ENCODE measurements at regions not wholly inside any gene's neighbourhood (a gene's known extent, or its start where the extent isn't known, plus 50 kb on each side); places are given as distances from the start of the nearest gene placed in this dataset.

GRCh38 chr1:222163895-222164294 is 384.0 kb downstream of the HHIPL2 start:
- DNase-seq (ENCODE audit: low spot score in 2 of 2) = no peak
- 27 to 40% methylated on average over 2 of the region's 2 CpGs for WGBS, 2 donors
- H3K4me3 ChIP-seq (ENCODE audit: low read depth, poor library complexity, severe bottlenecking) = no peak overlapping the region
- no peak for TF ChIP-seq CTCF (IDR thresholded peaks at IDR 0.05)
- no peak for TF ChIP-seq POLR2A (IDR thresholded peaks at IDR 0.05)
- intact Hi-C loops (cut with DNase I; ENCODE audit: low total_unique reads) = no loop called here

- DNase-seq (ENCODE audit: low spot score in 2 of 2) = no peak
- WGBS, 2 donors = 43 to 48% methylated on average over 3 of the region's 3 CpGs
- intact Hi-C loops (cut with DNase I; ENCODE audit: low total_unique reads) = no loop called here
- TF ChIP-seq CTCF (IDR thresholded peaks at IDR 0.05) (no peak), POLR2A (IDR thresholded peaks at IDR 0.05) (no peak)
- no peak overlapping the region for H3K4me3 ChIP-seq (ENCODE audit: low read depth, poor library complexity, severe bottlenecking)
Observed at GRCh38 chr1:222161676-222162075, 386.2 kb downstream of the HHIPL2 start.

- 96 to 100% methylated on average over 1 of the region's 1 CpG for WGBS, 2 donors
- no peak for DNase-seq (ENCODE audit: low spot score in 2 of 2)
- TF ChIP-seq CTCF (IDR thresholded peaks at IDR 0.05) (no peak), POLR2A (IDR thresholded peaks at IDR 0.05) (no peak)
- H3K4me3 ChIP-seq (ENCODE audit: low read depth, poor library complexity, severe bottlenecking) = no peak overlapping the region
- intact Hi-C loops (cut with DNase I; ENCODE audit: low total_unique reads) = no loop called here
Observed at GRCh38 chr1:222157612-222158011, 390.3 kb downstream of the HHIPL2 start.

- WGBS, 2 donors = 46 to 54% methylated on average over 1 of the region's 1 CpG
- TF ChIP-seq CTCF (IDR thresholded peaks at IDR 0.05) (no peak), POLR2A (IDR thresholded peaks at IDR 0.05) (no peak)
- intact Hi-C loops (cut with DNase I; ENCODE audit: low total_unique reads) = no loop called here
- H3K4me3 ChIP-seq (ENCODE audit: low read depth, poor library complexity, severe bottlenecking) = no peak overlapping the region
- no peak for DNase-seq (ENCODE audit: low spot score in 2 of 2)
Observed at GRCh38 chr1:222140206-222140605, 398.3 kb upstream of the DUSP10 start.

- intact Hi-C loops (cut with DNase I; ENCODE audit: low total_unique reads) = no loop called here
- no peak overlapping the region for H3K4me3 ChIP-seq (ENCODE audit: low read depth, poor library complexity, severe bottlenecking)
- no peak for TF ChIP-seq POLR2A (IDR thresholded peaks at IDR 0.05)
- TF ChIP-seq CTCF (IDR thresholded peaks at IDR 0.05) = no peak
- no peak for DNase-seq (ENCODE audit: low spot score in 2 of 2)
- WGBS, 2 donors = 92% methylated on average over 15 of the region's 15 CpGs
Observed at GRCh38 chr1:222138095-222138494, 396.2 kb upstream of the DUSP10 start.

- no peak for DNase-seq (ENCODE audit: low spot score in 2 of 2)
- intact Hi-C loops (cut with DNase I; ENCODE audit: low total_unique reads) = no loop called here
- TF ChIP-seq POLR2A (IDR thresholded peaks at IDR 0.05) (no peak), CTCF (IDR thresholded peaks at IDR 0.05) (no peak)
- H3K4me3 ChIP-seq (ENCODE audit: low read depth, poor library complexity, severe bottlenecking) = no peak overlapping the region
- WGBS, 2 donors = 50% methylated on average over 1 of the region's 1 CpG
Observed at GRCh38 chr1:222136869-222137268, 395.0 kb upstream of the DUSP10 start.
